H9 (cell line): ENCODE measurements at regions not wholly inside any gene's neighbourhood (a gene's known extent, or its start where the extent isn't known, plus 50 kb on each side); places are given as distances from the start of the nearest gene placed in this dataset.

Experiments
- DNase-seq: peaks from one replicate; pipeline ENCODE4 v3.0.0-alpha.2; 2017
- H2AFZ ChIP-seq: one replicate; pipeline ENCODE4 v1.6.1; 2013; ENCODE audit warnings: mild to moderate bottlenecking, low read length, control low read depth, moderate library complexity
- H2AK5ac ChIP-seq: 2 replicates; pipeline ENCODE4 v1.6.1; 2013; ENCODE audit warnings: low read length, control low read depth, mixed read lengths; ENCODE audit not compliant: insufficient read length
- H2BK120ac ChIP-seq: one replicate; pipeline ENCODE4 v1.6.1; 2013; ENCODE audit warnings: low read depth, mild to moderate bottlenecking, low read length, control low read depth, inconsistent platforms; ENCODE audit not compliant: poor library complexity, severe bottlenecking
- H2BK12ac ChIP-seq: 2 replicates; pipeline ENCODE4 v1.6.1; 2013; ENCODE audit warnings: low read length, control low read depth, mixed read lengths, low read depth; ENCODE audit not compliant: insufficient read length
- H2BK15ac ChIP-seq: 2 replicates; pipeline ENCODE4 v1.6.1; 2013; ENCODE audit warnings: low read depth, low read length, control low read depth
- H2BK20ac ChIP-seq: one replicate; pipeline ENCODE4 v1.6.1; 2013; ENCODE audit warnings: low read depth, mild to moderate bottlenecking, low read length, control low read depth, inconsistent platforms; ENCODE audit not compliant: poor library complexity, severe bottlenecking
- H2BK5ac ChIP-seq: 2 replicates; pipeline ENCODE4 v1.6.1; 2013; ENCODE audit warnings: low read length, control low read depth, mixed read lengths; ENCODE audit not compliant: insufficient read length
- H3K14ac ChIP-seq: 2 replicates; pipeline ENCODE4 v1.6.1; 2013; ENCODE audit warnings: low read length, control low read depth; ENCODE audit not compliant: insufficient read depth
- H3K18ac ChIP-seq: 2 replicates; pipeline ENCODE4 v1.6.1; 2013; ENCODE audit warnings: low read depth, mild to moderate bottlenecking, mixed read lengths, low read length, control low read depth; ENCODE audit not compliant: insufficient read length
- H3K23ac ChIP-seq: 2 replicates; pipeline ENCODE4 v1.6.1; 2013; ENCODE audit warnings: low read length, control low read depth, mixed read lengths, low read depth; ENCODE audit not compliant: insufficient read length
- H3K23me2 ChIP-seq: 2 replicates; pipeline ENCODE4 v1.6.1; 2013; ENCODE audit warnings: low read depth, mild to moderate bottlenecking, mixed read lengths, low read length, control low read depth; ENCODE audit not compliant: insufficient read length, poor library complexity, severe bottlenecking
- H3K27ac ChIP-seq: 2 replicates; pipeline ENCODE4 v1.5.1; 2013; ENCODE audit warnings: low read length, control low read depth, mixed read lengths, low read depth; ENCODE audit not compliant: insufficient read length
- H3K27me3 ChIP-seq: 2 replicates; pipeline ENCODE4 v1.6.1; 2013; ENCODE audit warnings: low read length, control low read depth, inconsistent platforms; ENCODE audit not compliant: insufficient read depth
- H3K4ac ChIP-seq: 2 replicates; pipeline ENCODE4 v1.6.1; 2013; ENCODE audit warnings: low read depth, mild to moderate bottlenecking, control low read depth, inconsistent platforms, low read length, moderate library complexity
- H3K4me1 ChIP-seq: 2 replicates; pipeline ENCODE4 v1.6.1; 2013; ENCODE audit warnings: low read length, control low read depth, inconsistent platforms; ENCODE audit not compliant: insufficient read depth
- H3K4me2 ChIP-seq: 2 replicates; pipeline ENCODE4 v1.6.1; 2013; ENCODE audit warnings: low read length, control low read depth, mixed read lengths; ENCODE audit not compliant: insufficient read length, insufficient read depth
- H3K56ac ChIP-seq: 2 replicates; pipeline ENCODE4 v1.6.1; 2013; ENCODE audit warnings: low read depth, mild to moderate bottlenecking, mixed read lengths, low read length, control low read depth; ENCODE audit not compliant: insufficient read length
- H3K79me1 ChIP-seq: 2 replicates; pipeline ENCODE4 v1.6.1; 2013; ENCODE audit warnings: low read depth, mild to moderate bottlenecking, moderate library complexity, low read length, control low read depth, inconsistent platforms; ENCODE audit not compliant: insufficient read depth, poor library complexity, severe bottlenecking
- H3K79me2 ChIP-seq: 2 replicates; pipeline ENCODE4 v1.6.1; 2013; ENCODE audit warnings: low read length, control low read depth, inconsistent platforms; ENCODE audit not compliant: insufficient read depth
- H3K9ac ChIP-seq: 2 replicates; pipeline ENCODE4 v1.6.1; 2013; ENCODE audit warnings: low read length, control low read depth, mixed read lengths; ENCODE audit not compliant: insufficient read length; ENCODE audit errors: extremely low read depth
- H3K9me3 ChIP-seq: one replicate; pipeline ENCODE4 v1.6.1; 2013; ENCODE audit warnings: low read depth, low read length, inconsistent platforms; ENCODE audit not compliant: control insufficient read depth
- H3T11ph ChIP-seq: one replicate; pipeline ENCODE4 v1.6.1; 2013; ENCODE audit warnings: mild to moderate bottlenecking, low read length, control low read depth, inconsistent platforms
- H4K20me1 ChIP-seq: one replicate; pipeline ENCODE4 v1.6.1; 2013; ENCODE audit not compliant: control insufficient read depth, insufficient read length, insufficient read depth
- H4K5ac ChIP-seq: 2 replicates; pipeline ENCODE4 v1.6.1; 2013; ENCODE audit warnings: low read depth, mild to moderate bottlenecking, mixed read lengths, low read length, control low read depth; ENCODE audit not compliant: insufficient read length
- H4K8ac ChIP-seq: replicated peaks from 2 replicates; pipeline ENCODE4 v1.6.1; 2013; ENCODE audit warnings: low read length, control low read depth, mixed read lengths, low read depth; ENCODE audit not compliant: insufficient read length
- H4K91ac ChIP-seq: 2 replicates; pipeline ENCODE4 v1.6.1; 2013; ENCODE audit warnings: low read depth, mild to moderate bottlenecking, moderate library complexity, mixed read lengths, low read length, control low read depth; ENCODE audit not compliant: insufficient read length
- H3K27ac Mint-ChIP-seq, 3 experiments: 2 replicates in 2 of 3; 3 replicates in 1 of 3; pipeline ENCODE4 v1.8.0; 2020 to 2021; ENCODE audit warnings: mixed read lengths in 3 of 3, mild to moderate bottlenecking in 1 of 3, moderate library complexity in 1 of 3
- H3K27me3 Mint-ChIP-seq: 2 replicates; pipeline ENCODE4 v1.8.0; 2021; ENCODE audit warnings: low read depth, mild to moderate bottlenecking, moderate library complexity, mixed read lengths
- H3K36me3 Mint-ChIP-seq, 3 experiments: 2 replicates in 2 of 3; 3 replicates in 1 of 3; pipeline ENCODE4 v1.8.0; 2020 to 2021; ENCODE audit warnings: low read depth in 3 of 3, mixed read lengths in 3 of 3; ENCODE audit not compliant: insufficient read depth in 1 of 3
- H3K4me1 Mint-ChIP-seq, 2 experiments: 2 replicates each; pipeline ENCODE4 v1.8.0; 2020; ENCODE audit warnings: mixed read lengths in 2 of 2
- H3K4me3 Mint-ChIP-seq, 2 experiments: 2 replicates in 1 of 2; 3 replicates in 1 of 2; pipeline ENCODE4 v1.8.0; 2020 to 2021; ENCODE audit warnings: mild to moderate bottlenecking in 2 of 2, mixed read lengths in 2 of 2, moderate library complexity in 1 of 2
- H3K9me3 Mint-ChIP-seq, 2 experiments: 2 replicates in 1 of 2; 3 replicates in 1 of 2; pipeline ENCODE4 v1.8.0; 2020; ENCODE audit warnings: mild to moderate bottlenecking in 2 of 2, mixed read lengths in 2 of 2, moderate library complexity in 1 of 2
- WGBS: extraction: QIAGEN DNeasy Blood & Tissue Kit; methylation state at CpG from one replicate; pipeline ENCODE4 v1.1.7; 2013; ENCODE audit warnings: missing lambda C conversion rate, low lambda C conversion rate, mixed read lengths; ENCODE audit not compliant: insufficient read length; ENCODE audit errors: extremely low coverage; 5-methylcytosine and 5-hydroxymethylcytosine counted together
- TF ChIP-seq, protein P1 (sequence below): fragments of 200-600 bp; sonication (generic); conservative IDR thresholded peaks from 3 replicates; pipeline ENCODE4 v1.8.0; 2021; ENCODE audit warnings: antibody characterized with exemption, mild to moderate bottlenecking

DNA sequence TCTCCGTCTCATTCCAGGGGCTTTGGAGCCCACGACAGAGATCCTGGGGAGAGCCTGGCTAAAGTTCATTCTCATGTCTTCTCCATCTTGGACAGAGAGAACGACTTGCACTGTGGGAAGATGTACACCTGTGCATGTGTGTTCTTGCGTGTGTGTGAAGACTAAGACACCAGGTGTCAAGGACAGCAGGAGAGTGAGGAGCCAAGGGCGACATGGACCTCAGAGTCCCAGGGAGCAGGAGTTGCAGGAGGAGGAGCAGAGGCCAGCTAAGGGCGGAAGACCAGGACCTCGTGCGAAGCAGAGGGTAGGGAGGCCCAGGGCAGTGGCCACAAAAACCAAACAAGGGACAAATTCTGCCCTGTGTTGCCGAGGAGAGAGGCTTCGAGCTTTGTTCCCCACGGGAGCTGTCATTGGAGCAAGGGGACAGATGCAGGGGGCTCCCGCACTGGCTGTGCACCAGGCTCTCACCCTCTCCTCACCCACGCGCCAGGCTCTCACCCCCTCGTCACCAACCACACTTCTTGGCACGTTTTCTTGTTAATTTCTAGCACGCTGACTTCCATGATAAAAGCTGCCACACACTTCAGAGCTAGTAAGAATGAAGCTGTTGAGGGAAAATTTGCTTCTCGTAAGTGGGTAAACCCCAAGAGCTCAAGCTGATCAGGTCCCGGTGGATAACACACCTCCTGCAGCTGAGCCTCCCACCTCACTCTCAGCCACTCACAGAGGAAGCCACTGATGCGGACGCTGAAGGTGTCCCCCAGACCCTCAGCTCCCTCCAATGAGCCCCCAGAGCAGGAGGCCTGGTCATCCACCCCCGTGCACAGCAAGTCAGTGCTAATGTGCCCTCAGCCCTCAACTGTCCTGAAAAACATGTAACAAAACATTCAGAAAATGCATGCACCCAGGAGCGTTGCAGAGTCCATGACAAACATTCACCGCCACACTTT, 62.6 kb downstream of the DLL1 start:
- Mint-ChIP-seq H3K27me3 (peaks cover 11% of the 10 kb centered on the region), H3K4me1 (peaks cover 21 to 25% of the 10 kb centered on the region in 2 experiments), H3K4me3 (no peak overlapping the region), H3K27ac (no peak overlapping the region; a peak in 2 of 7 replicates), H3K36me3 (no peaks in the 10 kb centered on the region), H3K9me3 (no peaks in the 10 kb centered on the region; a peak in 1 of 5 replicates)
- Histone ChIP-seq H3K18ac (no peak overlapping the region), H2BK120ac (no peak overlapping the region), H3K27me3 (no peaks in the 10 kb centered on the region), H2BK15ac (no peak overlapping the region), H3K56ac (no peak overlapping the region), H3K27ac (no peak overlapping the region), H2AFZ (no peak overlapping the region), H3K79me1 (no peaks in the 10 kb centered on the region), H2BK5ac (no peak overlapping the region), H3K9me3 (no peaks in the 10 kb centered on the region), H3T11ph (no peak overlapping the region), H3K4ac (no peak overlapping the region), H3K79me2 (no peaks in the 10 kb centered on the region), H3K14ac (peak overlapping the region; percentile 52; the same call in 1 of the 2 replicates), H3K4me1 (no peaks in the 10 kb centered on the region), H3K23ac (no peak overlapping the region), H2BK20ac (no peak overlapping the region), H2AK5ac (no peak overlapping the region), H3K23me2 (no peaks in the 10 kb centered on the region), H4K91ac (no peak overlapping the region), H4K5ac (no peak overlapping the region), H4K20me1 (no peaks in the 10 kb centered on the region), H3K4me2 (no peak overlapping the region), H2BK12ac (no peak overlapping the region), H3K9ac (no peak overlapping the region), H4K8ac (no peak overlapping the region)
- no peak for DNase-seq
- WGBS, result no CpG with 5 or more reads among the region's 24 CpGs
- TF ChIP-seq, protein P1, sequence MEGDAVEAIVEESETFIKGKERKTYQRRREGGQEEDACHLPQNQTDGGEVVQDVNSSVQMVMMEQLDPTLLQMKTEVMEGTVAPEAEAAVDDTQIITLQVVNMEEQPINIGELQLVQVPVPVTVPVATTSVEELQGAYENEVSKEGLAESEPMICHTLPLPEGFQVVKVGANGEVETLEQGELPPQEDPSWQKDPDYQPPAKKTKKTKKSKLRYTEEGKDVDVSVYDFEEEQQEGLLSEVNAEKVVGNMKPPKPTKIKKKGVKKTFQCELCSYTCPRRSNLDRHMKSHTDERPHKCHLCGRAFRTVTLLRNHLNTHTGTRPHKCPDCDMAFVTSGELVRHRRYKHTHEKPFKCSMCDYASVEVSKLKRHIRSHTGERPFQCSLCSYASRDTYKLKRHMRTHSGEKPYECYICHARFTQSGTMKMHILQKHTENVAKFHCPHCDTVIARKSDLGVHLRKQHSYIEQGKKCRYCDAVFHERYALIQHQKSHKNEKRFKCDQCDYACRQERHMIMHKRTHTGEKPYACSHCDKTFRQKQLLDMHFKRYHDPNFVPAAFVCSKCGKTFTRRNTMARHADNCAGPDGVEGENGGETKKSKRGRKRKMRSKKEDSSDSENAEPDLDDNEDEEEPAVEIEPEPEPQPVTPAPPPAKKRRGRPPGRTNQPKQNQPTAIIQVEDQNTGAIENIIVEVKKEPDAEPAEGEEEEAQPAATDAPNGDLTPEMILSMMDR, result no peak
